ENCODE measurements at regions not wholly inside any gene's neighbourhood (a gene's known extent, or its start where the extent isn't known, plus 50 kb on each side); places are given as distances from the start of the nearest gene placed in this dataset.
A peak's percentile ranks its signal among the peaks of the same experiment; 100 is the strongest.

DNA sequence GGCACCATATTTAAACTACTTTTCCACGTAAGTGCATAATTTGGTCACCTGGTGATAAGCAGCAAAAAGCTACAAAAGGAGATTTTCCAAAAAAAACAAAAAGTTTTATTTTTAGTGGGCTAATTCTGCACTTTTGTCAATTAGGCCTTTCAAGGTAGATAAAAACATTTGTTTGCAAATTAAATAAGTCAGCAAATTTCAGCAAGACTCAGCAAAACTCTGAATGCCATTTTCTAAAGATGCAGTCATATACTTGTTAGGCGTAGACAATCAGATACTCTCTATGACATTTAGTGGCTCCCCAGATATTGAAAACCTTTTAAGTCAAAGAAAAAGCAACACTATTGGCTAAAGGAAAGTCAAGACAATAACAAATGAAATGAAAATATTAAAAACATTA lies 400.2 kb upstream of the GOLIM4 start:
- no peak for DNase-seq

DNA sequence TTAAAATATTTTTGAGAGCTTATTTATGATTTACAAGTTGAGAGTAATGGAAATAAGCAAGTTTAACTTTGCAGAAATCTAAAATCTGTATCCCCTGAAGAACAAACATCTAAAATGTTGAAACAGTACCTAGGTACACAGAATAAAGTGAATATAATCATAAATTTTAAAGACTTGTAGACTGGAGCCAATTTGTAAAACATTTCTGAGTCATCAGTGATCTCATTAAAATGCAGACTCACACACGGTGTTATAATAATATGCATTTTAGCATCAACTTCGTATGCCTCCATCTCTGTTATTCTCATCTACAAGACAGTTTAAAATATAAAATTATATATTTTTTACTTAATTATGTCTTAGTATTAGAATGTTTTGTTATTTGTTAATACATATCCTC lies 399.5 kb upstream of the GOLIM4 start:
- no peak for DNase-seq

DNA sequence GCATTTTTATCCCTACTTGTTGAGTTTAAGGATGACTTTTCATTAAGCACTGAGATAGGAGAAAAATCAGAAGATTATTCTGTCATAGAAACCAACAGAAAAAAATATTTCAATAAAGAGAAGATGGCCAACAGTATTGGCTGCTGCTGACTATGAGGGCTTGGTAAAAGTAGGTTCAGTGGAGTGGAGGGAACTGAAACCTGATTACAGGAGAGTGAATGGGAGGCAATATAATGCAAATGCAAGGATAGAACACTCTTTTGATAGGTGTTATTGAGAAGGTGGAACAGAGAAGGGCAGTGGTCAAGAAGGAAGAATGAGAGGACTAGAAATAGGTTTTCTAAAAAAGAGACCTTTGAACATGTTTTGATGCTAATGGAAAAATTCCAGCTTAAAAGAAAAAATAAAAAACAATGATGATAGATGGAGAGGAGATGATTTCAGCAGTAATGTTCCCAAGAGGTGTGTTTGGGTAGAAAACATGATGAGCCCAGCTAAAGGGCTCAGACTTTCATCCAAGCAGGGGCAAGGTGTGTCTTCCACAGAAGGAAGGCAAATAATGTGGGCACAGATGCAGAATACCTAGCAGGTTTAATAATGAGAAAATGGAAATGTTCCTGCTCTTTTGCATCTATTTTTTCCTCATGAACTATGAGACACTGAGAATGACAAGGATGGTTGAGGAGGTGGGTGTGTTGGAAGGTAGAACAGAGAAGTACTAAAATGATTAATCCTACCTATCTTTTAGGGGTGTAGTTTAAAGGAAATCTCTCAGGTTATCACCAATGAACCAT lies 397.9 kb upstream of the GOLIM4 start:
- no peak for DNase-seq

DNA sequence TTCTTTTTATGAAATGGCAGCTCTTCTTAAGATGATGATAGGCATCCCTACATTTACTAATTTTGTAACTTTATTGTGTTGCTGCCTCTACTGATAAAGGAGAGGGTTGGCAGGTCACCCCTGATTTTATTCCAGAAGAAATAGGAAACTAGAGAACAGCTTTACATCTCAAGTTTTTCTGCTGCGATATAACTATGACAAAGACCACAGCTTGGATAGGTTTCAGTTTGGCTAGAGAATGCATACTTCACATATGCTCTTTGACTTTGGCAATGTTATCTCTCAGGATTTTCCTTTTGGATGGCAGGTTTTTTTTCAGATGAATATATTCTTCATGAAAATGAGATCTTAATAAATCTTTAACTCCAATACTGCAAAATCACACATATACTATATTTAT lies 395.3 kb upstream of the GOLIM4 start:
- no peak for DNase-seq

DNA sequence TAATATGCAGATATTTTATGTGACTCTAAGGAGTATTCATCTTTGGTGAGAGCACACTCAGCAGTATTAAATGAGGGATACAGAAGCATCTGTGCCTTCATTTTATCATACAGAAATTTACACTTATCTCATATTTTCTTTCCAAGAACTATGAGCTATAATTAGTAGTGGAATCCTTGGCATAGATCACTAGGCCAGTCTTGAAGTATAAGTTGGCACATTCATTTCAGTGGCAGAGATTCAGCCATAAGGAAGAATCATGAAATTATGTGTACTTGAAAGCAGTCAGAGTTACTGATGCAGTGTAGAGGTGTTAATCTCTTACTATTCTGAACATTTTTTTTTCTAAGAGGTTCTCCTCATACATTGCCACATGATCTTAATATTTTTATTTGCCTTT lies 393.6 kb upstream of the GOLIM4 start:
- DNase-seq, result no peak

DNA sequence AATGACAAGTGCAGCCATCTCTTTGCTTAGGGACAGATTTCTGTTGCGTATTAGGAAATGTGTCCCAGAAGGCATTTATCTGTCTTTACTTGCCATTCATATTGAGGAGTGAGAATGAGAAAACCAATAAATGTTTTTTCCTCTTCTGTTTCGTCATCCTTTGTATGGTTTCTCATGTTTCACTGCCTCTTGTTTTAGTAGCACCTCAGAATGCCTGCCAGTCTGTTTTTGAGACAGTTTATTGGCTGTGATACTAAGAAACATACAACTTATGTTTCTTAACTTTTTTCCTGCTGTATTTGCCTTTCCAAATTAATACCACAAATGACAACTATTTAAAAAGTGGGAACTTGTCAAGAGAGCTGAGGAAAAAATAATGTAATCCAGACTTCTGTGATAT lies 390.2 kb upstream of the GOLIM4 start:
- no peak for DNase-seq

DNA sequence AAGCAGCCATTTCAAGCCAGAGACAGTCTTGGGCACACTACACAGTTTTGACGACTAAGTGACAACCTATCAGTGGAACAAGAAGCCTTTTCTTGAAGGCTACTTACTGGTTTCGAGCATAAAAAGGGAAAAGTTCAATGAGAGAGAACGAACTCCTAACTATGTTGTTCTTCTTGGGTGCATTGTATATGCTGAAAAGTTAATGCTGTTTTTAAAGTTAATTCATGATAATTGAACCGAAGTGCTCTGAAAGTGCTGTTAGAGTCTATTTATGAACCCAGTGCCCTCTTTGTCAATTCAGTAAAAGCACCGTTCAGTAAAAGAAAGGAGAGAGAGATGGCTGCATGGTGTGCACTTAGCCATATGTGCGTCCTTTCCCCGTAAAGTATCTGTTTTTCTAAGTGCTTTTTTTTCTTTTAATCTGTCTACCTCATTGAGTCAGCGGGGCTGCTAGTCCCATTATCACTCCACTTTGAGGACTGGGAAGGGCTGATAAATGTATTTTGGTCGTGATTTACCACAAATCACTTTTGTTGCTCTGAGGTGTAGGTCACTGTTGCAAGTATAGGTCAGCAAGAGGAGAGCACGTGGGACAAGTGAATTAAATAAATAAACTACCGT lies 380.7 kb upstream of the GOLIM4 start:
- DNase-seq, result no peak

DNA sequence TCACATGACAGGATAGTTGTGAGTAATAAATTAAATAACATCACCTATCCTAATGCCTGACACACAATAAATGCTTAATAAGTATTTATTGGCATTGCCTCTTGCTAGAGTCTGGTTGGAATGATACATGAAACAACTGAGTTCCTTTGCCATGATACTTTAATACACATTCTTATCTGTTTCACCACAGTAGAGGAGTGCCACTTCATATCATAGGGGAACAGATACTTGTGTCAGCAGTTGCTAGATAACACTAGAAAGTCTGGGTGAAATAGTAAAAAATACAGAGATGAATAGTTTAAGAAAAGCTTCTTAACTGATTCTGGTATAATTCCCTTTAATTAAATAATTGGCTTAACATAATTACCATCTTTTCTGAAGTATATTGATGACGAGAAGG lies 380.0 kb upstream of the GOLIM4 start:
- no peak for DNase-seq

DNA sequence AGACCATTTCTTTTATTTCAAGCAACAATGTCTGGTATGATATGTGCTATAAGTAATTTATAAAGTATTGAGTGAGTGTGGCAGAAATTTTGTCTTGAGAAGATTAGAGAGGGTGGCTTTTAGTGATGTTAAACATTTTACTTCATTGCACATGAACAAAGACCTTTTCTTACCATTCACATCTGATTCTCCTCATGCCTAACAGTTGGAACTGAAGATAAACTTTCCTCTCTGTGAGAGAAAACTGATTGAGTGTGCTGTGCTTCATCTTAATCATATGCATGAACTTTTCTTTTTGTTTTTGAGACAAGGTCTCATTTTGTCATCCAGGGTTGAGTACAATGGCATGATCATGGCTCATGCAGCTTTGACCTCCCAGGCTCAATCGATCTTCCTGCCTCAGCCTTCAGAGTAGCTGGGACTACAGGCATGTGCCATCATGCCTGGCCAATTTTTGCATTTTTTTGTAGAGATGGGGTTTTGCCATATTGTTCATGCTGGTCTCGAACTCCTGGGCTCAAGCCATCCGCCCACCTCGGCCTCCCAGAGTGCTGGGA lies 377.7 kb upstream of the GOLIM4 start:
- DNase-seq, result no peak

DNA sequence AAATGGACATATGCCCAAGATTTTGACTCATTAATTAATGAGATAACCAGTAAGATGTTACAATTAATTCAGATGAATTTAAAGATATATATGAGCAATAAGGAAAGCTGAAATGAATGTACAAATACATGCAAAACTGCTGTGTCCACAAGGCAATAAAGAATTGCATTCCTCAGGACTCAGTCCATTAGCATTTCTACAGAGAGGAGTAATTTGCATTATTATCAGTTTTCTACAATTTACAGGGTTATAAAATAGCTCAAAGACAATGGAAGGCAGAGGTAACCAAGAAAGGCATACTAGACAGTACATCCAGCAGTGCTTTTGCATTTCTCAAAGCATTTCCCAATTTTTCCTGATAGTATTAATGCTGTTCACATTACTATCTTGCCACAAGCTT lies 377.1 kb upstream of the GOLIM4 start:
- no peak for DNase-seq

DNA sequence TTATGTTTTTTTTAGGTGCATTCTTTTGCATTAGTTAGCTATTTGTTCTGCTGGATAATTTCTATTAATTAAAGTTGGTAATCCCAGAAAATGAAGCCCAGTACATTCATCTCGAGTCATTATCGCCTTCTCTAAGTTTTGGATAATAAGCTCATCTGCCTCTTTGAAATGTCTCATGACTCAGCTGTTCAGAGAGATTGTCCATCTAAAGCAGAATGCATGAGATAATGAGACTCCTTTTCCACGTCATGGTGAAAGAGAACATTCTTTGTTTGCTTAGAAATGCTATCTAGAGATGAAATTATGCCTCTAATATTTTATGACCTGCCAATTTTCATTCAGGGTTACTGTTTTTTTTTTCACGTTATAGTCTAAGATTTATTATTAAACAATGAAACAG lies 374.7 kb upstream of the GOLIM4 start:
- DNase-seq, result no peak

DNA sequence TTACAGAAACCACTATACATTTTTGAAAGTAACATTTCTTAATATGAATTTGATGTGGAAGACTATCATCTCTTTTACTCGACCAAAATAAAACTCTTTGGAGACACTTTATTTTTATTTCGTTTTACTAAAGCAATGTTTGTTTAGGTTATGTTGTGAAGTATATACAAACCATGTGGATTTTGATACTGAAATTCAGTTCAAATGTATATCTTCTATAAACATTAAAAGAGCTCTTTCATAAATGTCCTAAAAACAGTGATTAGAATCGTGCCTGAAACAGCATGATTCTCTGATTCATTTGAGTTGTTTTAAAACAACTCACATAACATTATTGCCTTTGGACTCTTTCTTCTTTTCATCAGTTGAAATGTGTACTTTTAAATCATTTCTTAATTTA lies 373.7 kb upstream of the GOLIM4 start:
- no peak for DNase-seq

DNA sequence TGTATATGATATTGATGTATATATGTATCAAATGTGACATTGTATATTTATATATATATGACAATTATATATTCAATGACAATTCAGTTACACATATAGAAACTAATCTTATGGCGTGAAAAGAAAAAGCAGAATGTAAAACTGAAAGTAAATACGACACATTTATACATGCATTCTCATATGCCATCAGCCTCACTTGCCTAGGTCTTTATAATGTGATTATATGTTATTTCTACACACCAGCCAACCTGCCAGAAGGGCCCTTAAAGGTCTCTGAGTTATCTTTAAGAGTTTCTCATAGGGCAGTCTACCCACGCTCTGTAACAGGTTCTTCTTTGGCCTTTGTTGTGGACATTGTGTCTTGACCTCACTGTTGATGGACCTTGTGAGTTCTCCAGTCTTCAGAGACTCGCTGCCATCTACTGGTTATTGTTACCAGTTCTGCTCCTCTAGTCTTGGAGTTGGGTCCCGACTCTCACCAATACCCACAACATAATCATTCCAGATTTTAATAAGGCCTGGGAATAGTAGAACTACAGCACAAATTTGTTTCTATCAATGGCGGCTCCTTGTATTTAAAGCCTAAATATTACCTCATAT lies 371.5 kb upstream of the GOLIM4 start:
- DNase-seq, result peak; percentile 53

DNA sequence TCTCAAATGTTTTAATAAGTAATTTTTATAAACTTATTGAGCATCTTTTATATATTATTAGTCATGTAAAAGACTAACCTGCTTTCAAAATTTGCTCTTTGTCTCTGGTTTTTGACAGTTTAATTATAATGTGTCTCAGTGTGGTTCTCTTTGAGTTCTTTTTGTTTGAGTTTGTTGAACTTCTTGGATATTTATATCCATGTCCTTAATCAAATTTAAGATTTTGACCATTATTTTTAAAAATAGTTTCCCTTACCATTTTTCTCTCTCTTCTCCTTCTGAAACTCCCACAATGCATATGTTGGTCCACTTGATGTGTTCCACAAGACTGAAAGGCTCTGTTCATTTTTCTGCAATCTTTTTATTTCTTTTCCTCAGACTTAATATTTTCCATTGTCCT lies 366.1 kb upstream of the GOLIM4 start:
- DNase-seq, result no peak

DNA sequence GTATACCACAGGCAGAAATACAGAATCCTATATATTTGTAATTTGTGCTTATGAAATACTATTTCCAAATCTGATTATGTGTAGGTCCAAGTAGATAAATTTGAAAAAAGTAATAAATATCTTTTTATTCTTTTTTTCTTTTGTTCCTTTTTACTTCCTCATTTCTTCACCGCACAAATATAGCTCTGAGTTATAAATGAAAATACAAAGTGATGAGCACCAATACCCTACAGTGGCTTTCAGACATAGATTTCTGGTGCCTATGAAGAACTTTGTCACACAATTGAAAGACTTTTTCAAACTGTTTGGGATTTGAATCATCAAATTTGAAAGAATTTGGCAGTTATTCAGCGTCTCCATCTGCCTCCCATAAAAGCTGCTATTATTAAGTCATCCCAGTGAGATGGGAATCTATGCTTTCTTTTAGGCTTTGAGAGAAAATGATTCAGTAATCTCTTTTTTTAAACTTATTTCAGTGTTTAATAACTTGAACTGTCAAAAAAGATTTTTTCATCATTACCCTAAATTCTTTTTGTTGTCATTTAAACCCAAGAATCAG lies 363.6 kb upstream of the GOLIM4 start:
- peak; percentile 11 for DNase-seq

DNA sequence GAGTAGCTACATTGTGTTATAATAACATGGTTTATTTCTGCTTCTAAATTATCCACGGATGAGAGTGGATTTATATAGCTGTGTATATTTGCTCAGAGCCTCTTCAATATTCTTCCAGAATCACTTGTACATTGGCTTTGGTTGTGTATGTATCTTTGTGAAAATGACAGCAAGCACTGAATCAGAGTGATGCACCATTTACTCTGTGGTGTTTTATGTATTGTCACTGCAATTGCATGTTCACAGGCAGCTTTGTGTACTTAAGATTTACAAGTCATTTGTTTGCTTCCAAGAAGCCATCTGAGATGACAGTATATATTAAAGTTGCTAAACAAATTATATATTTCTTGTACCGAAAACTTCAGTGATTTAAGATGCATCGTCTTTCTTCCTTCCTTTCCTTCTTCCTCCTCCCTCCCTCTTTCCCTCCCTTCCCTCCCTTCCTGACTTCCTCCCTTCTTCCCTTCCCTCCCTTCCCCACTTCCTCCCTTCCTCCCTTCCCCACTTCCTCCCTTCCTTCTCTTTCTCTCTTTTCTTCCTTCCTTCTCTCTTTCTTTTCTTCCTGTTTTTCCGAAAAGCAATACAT lies 362.3 kb upstream of the GOLIM4 start:
- no peak for DNase-seq

DNA sequence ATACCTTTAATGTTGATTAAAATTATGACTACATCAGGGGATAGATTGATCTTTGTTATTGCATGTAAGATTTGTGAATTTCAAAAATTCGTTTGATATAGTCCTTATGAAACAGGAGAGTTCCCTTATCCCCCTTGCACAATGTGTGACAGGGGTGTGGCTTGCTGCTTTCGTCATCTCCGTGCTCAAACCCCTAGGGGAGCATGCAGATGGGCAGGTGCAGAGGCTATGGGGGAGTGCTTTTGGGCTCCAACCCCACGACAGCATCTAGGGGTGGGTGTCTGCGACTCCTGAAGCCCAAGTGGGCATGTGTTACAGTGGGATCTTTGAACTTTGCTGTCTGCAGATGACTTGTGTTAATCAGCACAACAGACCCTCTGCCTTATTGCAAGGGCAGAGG lies 360.1 kb upstream of the GOLIM4 start:
- no peak for DNase-seq

DNA sequence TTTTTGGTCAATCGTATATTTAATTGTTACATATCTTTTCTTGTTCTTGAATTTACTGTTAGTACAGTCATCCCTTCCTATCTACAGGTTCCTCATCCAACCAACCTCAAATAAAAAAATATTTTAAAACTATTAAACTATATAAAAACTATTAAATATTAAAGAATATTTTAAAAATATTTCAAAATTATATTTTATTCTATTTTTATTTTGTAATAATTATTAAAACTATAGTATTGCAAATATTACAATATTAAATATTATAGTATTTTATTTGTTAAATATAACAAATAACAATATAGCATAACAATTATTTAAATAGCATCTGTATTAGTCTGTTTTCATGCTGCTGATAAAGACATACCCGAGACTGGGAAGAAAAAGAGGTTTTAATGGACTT lies 357.9 kb upstream of the GOLIM4 start:
- no peak for DNase-seq

DNA sequence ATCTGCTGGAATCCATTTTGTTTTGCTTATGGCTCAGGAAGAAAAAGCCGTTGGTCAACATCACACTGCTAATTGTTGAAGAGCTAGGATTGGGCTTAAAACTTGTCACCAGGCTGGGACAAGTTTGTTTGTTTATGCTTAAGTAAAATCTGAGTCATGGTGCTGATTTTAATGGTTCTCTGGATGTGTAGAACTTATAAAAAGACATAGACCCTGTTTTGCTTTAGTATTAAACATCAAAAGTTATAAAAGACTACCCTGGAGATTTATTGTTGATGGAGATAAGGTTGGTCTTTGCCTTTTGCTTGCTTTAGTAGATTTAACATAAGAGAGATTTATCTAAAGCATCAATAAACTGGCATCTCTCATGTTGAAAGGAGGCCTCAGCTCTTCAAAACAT lies 348.2 kb upstream of the GOLIM4 start:
- DNase-seq, result no peak

DNA sequence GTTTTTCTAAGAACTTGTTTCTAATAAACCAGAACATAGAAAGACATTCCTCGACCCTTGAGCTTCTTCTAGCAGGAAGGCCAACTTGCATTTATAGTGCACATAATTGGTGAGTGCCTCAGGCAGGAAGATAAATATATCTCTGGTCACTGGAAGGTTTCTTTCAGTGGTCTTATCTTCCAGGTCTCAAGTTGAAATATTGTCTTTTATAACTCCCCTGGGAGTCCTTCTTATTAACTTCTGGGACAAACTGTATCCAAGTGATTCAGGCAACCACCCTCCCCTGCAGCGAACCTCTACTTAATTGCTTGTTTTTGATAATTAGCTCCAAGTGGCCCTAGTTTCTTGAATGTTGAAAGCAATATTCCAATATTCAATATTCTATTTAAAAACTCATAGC lies 346.8 kb upstream of the GOLIM4 start:
- no peak for DNase-seq

DNA sequence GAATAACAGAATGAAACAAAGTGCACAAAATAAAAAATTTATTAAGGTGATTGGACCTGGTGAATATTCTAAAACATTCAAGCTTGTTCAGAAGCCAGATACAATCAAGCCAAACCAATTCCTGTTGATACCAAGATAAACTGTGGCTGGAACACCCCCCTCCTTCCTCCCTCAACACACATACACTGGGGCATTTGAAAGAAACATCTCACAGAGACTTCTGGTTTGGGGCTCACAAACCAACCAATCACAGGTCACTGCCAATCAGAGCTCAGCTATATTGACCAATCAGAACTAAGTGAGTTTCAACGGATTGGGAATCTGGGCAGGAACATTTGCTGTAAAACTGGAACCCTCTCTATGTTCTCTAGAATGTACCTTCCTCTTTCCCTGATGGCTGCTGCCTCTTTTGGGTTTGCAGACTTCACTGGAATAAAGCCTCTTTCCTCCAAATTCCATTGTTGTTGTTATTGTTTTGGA lies 340.6 kb upstream of the GOLIM4 start:
- DNase-seq, result no peak

DNA sequence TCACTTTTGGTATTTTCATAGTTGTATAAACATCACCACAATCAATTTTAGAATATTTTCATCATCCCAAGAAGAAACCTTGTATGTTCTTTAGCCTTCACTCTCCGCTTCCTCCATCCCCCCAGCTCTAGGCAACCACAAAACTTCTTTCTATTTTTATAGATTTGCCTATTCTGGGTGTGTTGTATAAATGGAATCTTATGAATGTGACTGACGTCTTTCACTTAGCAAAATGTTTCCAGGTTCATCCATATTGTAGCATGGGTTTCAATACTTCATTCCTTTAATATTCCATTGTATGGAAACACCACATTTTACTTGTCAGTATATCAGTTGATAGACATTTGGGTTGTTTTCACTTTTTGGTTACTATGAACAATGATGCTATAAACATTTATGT lies 335.8 kb upstream of the GOLIM4 start:
- DNase-seq, result no peak

DNA sequence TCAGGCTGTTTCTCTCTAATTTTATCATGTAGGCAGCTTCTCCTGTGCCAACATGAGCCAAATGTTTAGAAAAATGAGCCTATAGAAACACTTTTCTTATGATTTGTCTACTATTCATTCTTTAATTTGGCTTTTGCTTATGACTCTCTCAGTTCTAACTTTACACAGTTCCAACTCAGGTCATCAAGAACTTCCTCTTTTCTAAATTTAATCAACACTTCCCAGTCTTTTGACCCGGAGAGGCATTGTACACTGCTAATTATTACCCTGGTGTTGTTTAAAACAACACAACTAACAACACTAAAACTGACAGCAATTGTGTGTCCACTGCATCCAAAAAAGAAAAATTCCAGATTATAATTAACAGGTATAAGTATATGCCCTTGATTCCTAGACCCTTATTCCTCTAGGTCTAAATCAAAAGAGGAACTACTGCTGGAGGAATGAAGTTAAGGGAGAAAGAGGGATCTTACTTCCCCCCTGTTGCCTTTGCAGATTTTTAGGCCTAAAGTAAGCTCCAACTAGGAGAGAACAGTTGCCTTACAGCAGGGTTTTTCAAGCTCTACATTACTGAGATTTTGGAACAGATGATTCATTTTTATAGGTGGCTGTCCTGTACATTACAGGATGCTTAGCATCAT lies 332.2 kb upstream of the GOLIM4 start:
- no peak for DNase-seq

Measured in midbrain (tissue), 1 donor.